ENCODE measurements at regions not wholly inside any gene's neighbourhood (a gene's known extent, or its start where the extent isn't known, plus 50 kb on each side); places are given as distances from the start of the nearest gene placed in this dataset. TPM values are rescaled to one million over a fixed set of nuclear protein-coding genes. Genes with fewer than 3 reads are reported as not detected.

Small RNAs in the stretch of these regions (small RNA-seq; reads per million reads assigned to genes)
- not detected for gene AC116337.2
